ENCODE measurements at regions not wholly inside any gene's neighbourhood (a gene's known extent, or its start where the extent isn't known, plus 50 kb on each side); places are given as distances from the start of the nearest gene placed in this dataset.

- no peak for DNase-seq (ENCODE audit: low spot score)
- no peak for TF ChIP-seq CTCF (IDR thresholded peaks at IDR 0.05)
- no peak for ATAC-seq (ENCODE audit: low FRiP score)
Observed at GRCh38 chr22:27507935-27508526, 293.5 kb downstream of the MN1 start.

GRCh38 chr22:27509132-27509920 is 292.2 kb downstream of the MN1 start:
- TF ChIP-seq CTCF (IDR thresholded peaks at IDR 0.05) = no peak
- no peak for ATAC-seq (ENCODE audit: low FRiP score)
- DNase-seq (ENCODE audit: low spot score) = no peak

GRCh38 chr22:27510024-27510423 is 291.5 kb downstream of the MN1 start:
- ATAC-seq (ENCODE audit: low FRiP score) (no peak), DNase-seq (ENCODE audit: low spot score) (no peak)
- no peak for TF ChIP-seq CTCF (IDR thresholded peaks at IDR 0.05)

GRCh38 chr22:27512283-27512761 is 289.2 kb downstream of the MN1 start:
- TF ChIP-seq CTCF (IDR thresholded peaks at IDR 0.05) = no peak

GRCh38 chr22:27513021-27513420 is 288.5 kb downstream of the MN1 start:
- TF ChIP-seq CTCF (IDR thresholded peaks at IDR 0.05) = no peak
- DNase-seq (ENCODE audit: low spot score) = no peak
- ATAC-seq (ENCODE audit: low FRiP score) = no peak

More at GRCh38 chr22:27512283-27512761, 289.2 kb downstream of the MN1 start:
- ATAC-seq (ENCODE audit: low FRiP score) = peak; percentile 94
- peak; percentile 67 for DNase-seq (ENCODE audit: low spot score)

- ATAC-seq (ENCODE audit: low FRiP score) (no peak), DNase-seq (ENCODE audit: low spot score) (no peak)
Observed at GRCh38 chr22:27514601-27515523, 286.7 kb downstream of the MN1 start.

More at GRCh38 chr22:27514601-27515523, 286.7 kb downstream of the MN1 start:
- TF ChIP-seq CTCF (IDR thresholded peaks at IDR 0.05) = no peak
